NCI-H128 (cell line): ENCODE measurements at regions not wholly inside any gene's neighbourhood (a gene's known extent, or its start where the extent isn't known, plus 50 kb on each side); places are given as distances from the start of the nearest gene placed in this dataset.
A peak's percentile ranks its signal among the peaks of the same experiment; 100 is the strongest.

Experiments used
- DNase-seq: peaks from one replicate; lab custom pipeline; 2025; ENCODE audit not compliant: unreplicated experiment; lab: John Stamatoyannopoulos, UW

DNA sequence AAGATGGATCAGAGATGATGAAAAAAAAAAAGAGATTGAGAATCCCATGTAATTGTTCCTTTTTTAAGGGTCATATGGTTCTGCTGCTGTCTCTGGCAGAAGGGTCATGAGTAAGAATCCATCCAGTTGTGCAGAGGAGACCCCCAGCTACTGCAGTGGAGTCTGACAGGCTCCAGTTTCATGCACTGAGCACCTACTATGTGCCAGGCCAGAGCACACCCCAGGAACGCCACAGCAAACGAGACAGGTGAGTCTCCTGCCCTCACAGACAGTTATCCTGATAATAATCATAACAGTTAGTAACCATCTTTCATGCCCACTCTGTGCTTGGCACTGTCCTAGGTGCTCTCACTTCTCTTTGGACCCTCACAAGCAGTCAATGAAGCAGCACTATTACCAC is 420.0 kb downstream of the MATN1 start:
- DNase-seq, result no peak

DNA sequence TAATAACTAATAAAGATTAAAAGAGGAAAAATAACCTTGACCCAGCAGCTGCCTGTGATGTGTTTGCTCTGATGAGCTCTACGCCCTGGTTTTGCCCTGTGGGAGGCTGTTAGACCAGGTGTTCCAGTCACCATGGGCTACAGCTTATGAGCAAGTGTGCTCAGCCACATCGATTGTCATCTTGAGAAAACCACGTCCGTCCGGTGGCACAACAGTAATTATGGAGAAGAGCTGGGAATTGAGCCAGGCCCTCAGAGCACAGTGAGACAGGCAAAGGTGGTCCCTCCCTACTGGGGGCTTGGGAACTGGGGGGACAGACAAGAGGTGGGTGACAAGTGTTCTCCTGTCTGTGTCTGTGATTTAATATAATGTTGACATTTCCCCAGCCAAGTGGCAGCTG is 420.5 kb downstream of the MATN1 start:
- peak; percentile 37 for DNase-seq

DNA sequence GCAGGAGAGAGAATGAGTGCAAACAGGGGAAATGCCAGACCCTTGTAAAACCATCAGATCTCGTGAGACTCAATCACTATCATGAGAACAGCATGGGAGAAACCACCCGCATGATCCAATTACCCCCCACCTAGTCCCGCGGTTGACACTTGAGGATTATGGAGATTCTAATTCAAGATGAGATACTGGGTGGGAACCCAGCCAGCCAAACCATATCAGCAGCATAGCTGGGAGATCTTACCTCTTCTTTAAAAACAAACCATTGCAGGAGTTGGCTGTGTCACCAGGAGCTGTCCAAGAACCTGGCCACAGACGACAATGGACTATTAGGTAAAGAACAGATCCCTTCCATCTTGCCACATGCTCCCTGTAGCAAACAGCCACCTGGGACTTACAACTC is 422.7 kb downstream of the MATN1 start:
- DNase-seq, result no peak

DNA sequence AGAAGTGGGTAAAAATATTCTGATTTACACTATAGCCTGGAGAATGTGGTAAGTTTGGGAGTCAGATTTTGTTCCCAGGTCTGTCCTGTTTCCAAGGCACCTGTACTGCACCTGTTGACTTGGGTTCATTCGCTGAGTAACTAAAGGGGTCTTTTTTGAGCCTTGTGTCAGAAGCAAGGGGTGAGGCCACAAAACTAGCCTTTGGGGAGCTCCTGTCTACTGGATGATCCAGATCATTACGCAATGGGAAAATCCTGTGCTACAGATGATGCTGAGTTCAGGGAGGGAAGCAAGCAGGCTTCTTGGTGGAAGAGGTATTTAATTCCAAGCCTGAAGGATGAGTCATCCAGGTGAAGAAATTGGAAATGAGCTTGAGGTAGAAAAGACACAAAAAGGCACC is 424.0 kb downstream of the MATN1 start:
- no peak for DNase-seq

DNA sequence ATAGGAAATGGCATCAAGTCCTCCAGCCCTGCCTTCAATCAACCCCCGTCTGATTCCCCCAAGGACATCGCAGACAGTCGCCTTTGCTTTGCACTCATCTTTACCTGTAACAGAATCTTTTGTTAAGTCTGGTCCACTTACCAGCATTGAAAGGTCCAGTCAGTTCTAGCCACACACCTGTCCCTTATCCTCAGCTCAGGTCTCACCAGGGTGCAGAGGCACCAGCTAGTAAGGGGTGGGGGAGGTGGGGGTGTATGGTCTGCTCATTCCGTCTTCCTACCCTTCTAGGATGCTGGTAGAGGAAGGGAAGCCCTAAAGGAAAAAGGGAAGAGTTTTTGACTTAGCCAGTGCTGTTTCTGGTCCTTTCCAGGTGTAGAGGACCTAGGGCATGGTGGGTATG is 427.7 kb downstream of the MATN1 start:
- DNase-seq, result no peak

DNA sequence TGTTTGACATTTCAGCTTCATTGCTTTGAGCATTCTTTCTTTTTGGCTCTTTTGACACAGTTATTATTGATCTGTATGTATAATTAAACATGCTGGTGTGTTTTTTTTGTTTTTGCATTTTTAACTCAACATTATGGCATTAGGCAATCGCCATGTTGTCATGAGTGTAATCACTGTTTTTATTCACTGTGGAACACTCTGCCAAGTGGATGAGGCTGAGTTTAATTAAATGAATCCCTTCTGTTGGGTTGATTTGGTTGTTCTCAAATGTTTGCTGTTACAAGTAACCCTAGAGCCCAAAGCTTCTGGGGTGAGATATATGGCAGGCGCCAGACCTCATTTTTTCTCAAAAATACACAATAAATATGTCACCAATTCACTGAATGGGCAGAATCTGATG is 428.1 kb downstream of the MATN1 start:
- DNase-seq, result no peak

DNA sequence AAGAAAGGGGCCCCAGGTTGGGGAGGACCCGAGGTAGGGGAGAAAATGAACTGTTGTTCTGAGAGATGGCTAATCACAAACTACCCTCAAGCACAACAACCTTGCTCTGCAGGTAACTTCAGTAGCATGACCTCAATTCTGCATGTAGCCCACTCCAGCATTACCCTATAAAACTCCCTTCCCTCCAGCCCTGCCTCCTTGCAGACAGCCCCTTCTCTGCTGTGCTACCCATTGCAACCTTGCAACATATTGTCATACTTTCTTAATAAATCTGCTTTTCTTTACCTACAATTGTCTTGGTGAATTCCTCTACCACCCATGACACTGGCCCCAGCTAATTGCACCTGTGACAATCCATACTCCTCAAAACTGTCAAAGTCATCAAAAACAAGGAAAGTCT is 428.9 kb downstream of the MATN1 start:
- no peak for DNase-seq

DNA sequence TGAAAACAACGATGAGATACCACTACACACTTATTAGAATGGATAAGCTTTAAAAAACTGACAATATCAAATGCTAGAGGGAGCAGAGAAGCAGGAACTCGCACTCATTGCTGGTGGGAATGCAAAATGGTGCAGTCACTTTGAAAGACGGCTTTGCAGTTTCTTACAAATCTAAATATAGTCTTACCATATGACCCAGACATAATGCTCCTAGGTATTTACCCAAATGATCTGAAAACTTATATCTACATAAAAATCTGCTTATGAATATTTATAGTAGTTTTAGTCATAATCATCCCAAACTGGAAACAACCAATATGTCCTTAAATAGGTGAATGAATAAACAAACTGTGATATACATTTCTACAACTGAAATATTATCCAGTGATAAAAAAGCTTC is 430.9 kb downstream of the MATN1 start:
- DNase-seq, result no peak

DNA sequence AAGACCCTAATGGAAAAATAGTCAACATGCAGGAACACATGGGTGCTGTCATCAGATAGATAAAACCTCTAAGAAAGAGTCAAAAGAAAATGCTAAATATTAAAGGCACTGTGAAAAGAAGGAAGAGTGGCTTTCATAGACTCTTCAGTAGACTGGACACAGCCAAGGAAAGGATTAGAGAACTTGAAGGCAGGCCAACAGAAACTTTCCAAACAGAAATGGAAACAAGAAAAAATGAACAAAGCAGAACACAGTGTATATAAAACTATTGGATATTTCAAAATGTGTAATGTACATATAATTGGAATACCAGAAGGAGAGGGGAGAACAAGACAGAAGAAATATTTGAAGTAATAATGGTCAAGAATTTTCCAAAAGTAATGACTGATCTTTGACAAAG is 431.9 kb downstream of the MATN1 start:
- no peak for DNase-seq

DNA sequence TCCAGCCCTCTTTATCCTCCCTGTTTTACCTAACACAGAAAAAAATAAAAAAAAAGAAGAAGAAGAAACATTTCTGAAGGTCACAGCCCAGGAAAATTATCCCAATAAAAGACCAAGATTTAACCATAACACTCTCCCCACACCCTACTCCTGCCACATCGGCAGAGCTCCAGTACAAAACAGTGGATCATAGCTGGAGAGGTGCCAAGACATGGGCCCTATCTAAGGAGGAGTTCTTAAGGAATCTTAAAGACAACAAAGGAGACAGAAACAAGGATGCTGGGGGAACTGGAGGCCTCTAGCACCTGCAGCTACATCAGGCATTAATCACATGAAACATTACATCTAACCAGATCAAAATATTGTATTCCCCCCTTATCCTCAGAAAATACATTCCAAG is 432.8 kb downstream of the MATN1 start:
- DNase-seq, result no peak

DNA sequence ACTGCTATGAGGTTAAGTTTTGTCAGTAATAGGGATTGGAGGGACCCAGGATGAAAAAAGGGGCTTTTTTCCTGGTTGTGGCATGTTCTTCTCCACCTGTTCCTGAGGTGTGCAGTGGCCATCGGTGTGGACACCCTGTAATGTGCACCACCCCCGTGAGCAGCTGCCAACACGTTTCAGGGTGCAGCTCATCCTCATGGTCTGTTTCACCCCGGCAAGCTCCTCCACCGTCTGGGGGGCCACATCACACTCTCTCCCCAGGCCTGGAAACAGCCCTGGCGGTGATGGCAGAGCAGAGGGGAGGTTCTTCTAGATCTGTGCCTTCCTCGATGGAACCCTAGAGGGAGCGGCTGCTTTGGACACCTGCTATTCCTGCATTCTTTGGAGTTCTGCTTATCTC is 435.4 kb downstream of the MATN1 start:
- no peak for DNase-seq

DNA sequence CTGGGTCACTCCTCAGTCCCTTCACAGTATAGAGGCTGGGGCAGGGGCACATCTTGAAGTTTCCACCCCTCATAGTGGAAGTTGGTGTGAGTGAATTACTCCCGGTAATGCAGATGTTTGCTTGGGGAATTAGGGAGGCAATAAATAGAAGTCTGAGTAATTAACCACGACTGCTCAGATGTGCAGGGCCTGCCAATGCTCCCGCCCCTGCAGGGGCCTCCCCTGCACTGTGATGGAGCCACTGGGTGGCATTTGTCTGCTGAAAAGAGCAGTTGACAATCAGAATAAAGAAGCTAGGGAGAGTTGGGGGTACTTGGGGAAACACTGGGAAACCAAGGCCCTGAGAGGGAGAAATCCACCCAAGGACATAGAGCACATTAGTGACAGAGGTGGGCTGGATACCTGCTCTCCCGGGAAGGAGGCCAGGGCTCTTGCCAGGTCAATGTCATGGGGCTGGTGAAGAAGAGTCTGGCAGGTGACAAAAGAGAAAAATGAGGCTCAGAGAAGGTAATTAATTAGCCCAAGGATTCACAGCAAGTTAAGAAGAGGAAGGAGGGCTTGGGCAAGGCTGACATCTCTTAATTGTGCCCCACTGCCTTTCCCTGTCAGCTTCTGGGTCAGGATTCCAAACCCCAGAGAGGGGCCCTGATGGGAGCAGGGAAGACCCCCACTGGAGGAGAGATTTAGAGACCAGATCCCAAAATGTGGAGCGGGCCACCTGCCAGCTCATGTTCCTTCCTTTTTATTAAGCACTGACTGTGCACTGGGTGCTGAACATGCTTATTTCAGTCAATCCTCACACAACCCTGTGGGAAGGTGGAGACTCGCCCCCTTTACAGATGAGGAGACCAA is 436.2 kb downstream of the MATN1 start:
- no peak for DNase-seq

DNA sequence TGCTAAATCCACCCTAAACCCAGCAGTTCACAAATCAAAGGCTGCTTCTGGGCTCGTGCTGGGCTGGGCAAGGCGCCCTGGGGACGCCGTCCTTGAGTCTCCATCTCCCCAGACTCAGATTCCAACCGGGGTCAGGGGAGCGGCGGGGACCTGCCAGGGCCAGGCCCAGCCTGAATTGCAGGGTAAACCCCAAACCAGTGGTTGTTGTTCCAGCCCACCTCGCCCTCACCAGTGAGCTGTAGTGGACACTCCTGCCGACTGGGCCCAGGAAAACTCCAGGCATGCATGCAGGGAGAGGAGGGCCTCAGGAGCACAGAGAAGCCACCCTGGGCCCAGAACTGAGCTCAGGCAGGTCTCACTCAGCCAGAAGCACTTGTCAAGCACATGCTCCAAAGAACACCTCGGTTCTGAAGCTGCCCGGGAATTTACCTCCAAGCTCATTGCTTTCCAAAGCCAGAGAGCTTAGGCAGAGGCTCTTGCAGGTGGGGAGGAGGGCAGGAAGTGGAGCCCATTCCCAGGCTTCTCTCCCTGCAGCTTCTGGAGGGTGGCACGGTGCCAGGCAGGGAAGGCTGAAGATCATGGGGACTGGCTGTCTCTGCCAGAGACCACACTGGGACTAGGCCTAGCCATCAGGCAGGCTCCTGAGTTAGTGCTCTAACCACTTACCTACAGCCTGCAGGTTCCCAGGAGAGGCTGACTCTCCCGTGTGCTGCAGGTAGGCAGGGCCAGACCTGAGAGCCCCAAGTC is 437.0 kb downstream of the MATN1 start:
- no peak for DNase-seq

DNA sequence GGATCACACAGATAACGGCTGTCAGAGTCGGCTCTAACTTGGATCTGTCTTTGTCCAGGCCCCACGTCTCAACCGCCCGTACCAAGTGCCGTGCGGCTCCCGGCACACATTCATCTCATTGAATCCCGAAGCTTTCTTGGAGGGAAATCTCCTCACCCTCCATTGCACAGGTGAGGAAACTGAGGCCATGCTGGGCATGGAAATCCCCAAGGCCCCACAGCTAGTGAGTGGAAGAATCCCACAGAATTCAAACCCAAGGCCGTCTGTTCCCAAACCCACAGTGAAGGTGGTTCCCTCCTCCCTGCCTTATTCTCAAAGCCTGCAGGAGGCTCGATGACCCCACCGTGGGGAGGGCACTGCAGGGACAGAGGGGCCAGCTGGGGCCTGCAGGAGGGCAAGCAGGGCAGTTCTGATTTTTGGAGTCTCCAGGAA is 437.9 kb downstream of the MATN1 start:
- no peak for DNase-seq

DNA sequence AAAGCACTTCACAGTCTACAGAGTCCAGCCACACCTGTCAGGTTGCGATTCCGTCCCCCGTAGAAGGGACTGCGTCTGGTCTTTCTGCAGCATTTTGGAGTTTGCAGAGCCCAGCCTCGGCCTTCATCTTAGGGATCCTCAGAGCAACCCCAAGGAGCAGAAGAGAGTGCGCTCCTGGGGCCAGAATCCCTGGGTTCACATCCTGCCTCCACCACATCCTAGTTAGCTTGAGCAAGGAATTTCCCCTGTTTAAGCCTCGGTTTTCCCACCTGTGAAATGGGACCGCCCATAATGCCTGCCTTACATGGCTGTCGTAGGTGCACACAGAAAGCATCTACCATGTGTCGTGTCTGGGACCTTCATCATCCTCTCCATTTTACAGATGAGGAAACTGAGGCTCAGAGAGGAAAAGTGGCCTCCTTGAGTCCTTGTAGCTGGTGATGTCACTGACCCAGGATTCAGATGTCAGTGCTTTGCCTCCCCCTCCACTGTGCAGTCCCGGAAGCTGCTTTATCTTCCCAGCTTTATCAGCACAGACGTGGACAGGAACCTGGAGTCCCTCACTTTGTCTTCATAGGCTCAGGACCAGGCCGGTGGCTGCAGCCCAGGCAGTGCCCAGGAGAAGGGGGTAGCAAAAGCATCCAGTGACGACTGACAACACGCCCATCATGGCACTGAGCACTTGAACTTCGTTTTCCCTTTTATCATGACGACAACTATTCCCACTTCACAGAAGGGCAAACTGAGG is 438.5 kb downstream of the MATN1 start:
- DNase-seq, result no peak

DNA sequence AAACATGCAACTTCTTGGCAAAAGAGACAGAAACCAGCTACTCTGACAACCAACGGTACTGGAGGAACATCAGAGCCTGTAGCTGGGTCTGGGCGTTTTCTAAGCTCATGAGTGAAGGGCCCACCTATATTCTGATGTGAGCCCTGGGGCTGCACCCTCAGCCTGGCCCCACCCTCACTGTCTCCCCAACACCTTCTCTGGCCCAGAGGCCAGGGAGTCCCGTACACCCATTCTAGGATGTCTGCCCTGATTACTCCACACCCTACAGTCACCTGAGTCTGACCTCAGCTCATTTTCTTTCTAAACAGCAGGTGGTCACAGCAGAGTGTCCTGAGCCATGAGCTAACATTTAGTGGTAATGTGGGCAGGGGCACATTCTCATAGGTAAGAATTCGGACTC is 439.2 kb downstream of the MATN1 start:
- no peak for DNase-seq

DNA sequence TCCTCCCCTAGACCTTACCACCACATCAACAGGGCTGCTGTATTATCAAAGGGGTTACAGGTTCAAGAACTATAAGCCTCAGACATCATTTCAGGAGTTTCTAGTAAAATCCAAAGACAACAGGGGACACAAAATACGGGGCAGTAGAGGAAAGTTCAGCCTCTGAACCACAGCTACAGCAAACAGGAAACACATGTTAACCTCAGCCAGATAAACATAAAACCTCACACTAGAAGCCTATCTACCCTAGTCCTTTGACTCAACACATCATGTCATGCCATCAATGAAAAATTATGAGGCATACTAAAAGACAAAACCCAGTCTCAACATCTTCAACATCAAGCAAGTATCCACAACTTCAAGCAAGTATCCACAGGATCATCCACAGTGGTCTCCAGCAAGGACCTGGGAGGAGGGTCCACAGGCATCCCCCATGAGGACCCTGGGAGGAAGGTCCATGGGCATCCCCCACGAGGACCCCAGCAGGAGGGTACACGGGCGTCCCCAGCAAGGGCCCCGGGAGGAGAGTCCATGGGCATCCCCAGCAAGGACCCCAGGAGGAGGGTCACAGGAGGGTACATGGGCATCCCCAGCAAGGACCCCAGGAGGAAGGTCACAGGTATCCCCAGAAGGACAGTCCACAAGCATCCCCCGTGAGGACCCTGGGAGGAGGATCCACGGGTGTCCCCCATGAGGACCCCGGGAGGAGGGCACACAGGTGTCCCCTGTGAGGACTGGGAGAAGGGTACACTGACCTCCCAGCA is 440.0 kb downstream of the MATN1 start:
- DNase-seq, result no peak

DNA sequence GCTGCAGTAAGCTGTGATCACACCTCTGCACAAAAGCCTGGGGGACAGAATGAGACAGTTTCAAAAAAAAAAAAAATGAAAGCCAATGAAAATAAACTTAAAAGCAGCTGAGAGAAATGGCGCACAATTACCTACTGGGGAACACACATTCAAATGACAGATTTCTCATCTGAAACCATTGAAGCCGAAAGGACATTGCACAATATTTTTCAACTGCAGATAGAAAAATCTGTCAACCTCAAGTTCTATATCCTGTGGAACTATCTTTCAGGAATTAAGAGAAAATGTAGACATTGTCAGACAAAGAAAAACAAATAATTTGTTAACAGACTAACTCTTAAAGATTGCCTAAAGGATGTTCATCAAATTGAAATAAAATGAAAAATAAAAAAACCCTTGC is 442.8 kb downstream of the MATN1 start:
- DNase-seq, result no peak

DNA sequence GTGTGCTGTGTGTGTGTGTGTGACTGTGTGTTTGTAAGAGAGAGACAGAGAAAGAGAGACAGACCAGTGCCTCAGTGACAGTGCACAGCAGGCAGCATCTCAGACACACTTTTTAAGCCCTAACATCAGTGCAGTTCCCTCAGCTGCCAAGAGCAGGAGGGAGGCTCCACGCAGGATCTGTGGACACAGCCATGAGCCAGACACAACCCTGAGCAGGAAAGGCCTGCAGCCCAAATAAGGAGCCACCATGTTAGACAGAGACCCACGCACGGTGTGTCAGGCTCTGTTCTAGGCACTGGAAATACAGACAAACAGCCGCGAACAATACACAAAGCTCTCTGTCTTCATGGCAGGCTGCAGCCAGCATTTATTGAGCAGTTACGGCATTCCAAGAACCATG is 445.5 kb downstream of the MATN1 start:
- DNase-seq, result no peak

DNA sequence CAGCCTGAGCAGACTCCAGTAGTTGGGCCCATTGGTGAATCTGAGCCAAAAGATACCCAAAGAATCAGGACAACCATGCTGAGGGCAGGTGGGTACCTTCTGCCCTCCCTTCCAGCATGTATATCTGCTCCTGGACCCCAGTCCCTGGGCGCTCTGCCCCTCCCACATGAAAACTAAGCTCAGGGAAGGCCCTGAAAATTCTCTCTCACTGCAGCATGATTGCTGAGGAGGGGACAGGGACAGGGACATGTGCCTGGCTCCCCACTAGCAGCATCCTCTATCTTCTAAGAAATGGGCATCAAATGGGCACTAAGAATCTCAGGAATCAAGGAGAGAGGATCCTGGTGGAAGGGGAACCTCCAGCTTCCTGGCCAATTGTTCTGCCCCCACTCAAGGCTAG is 446.0 kb downstream of the MATN1 start:
- no peak for DNase-seq
